ENCODE measurements at regions not wholly inside any gene's neighbourhood (a gene's known extent, or its start where the extent isn't known, plus 50 kb on each side); places are given as distances from the start of the nearest gene placed in this dataset.
A peak's percentile ranks its signal among the peaks of the same experiment; 100 is the strongest.

- TF ChIP-seq MAX (IDR thresholded peaks at IDR 0.05; ENCODE audit: low read depth, low read length): no peak
- no peak for TF ChIP-seq CTCF (IDR thresholded peaks at IDR 0.05; ENCODE audit: low read depth, low read length)
- DNase-seq (ENCODE audit: low read depth): no peak
- no peak overlapping the region for H3K4me3 ChIP-seq (ENCODE audit: low read depth, low read length)
Measured at GRCh38 chr14:42229976-42230375, 623.3 kb downstream of the LRFN5 start.

GRCh38 chr14:42229294-42229693 is 622.6 kb downstream of the LRFN5 start:
- no peak for TF ChIP-seq MYC (IDR thresholded peaks at IDR 0.05; ENCODE audit: low read depth, low read length)
- no peak for DNase-seq (ENCODE audit: low read depth)
- H3K4me3 ChIP-seq (ENCODE audit: low read depth, low read length): no peak overlapping the region

- no peak for TF ChIP-seq CTCF (IDR thresholded peaks at IDR 0.05; ENCODE audit: low read depth, low read length)
- TF ChIP-seq POLR2A (IDR thresholded peaks at IDR 0.05; ENCODE audit: extremely low read depth, insufficient read length): no peak
- TF ChIP-seq MAX (IDR thresholded peaks at IDR 0.05; ENCODE audit: low read depth, low read length): no peak
- TF ChIP-seq MYC (IDR thresholded peaks at IDR 0.05; ENCODE audit: low read depth, low read length): no peak
- no peak overlapping the region for H3K4me3 ChIP-seq (ENCODE audit: low read depth, low read length)
- no peak for DNase-seq (ENCODE audit: low read depth)
Measured at GRCh38 chr14:42228611-42229010, 621.9 kb downstream of the LRFN5 start.

- no peak overlapping the region for H3K4me3 ChIP-seq (ENCODE audit: low read depth, low read length)
- peak; percentile 44 for DNase-seq (ENCODE audit: low read depth)
- TF ChIP-seq MYC (IDR thresholded peaks at IDR 0.05; ENCODE audit: low read depth, low read length): no peak
- no peak for TF ChIP-seq POLR2A (IDR thresholded peaks at IDR 0.05; ENCODE audit: extremely low read depth, insufficient read length)
- peak; percentile 54 for TF ChIP-seq CTCF (IDR thresholded peaks at IDR 0.05; ENCODE audit: low read depth, low read length)
Measured at GRCh38 chr14:42224053-42224888, 617.6 kb downstream of the LRFN5 start.

- TF ChIP-seq POLR2A (IDR thresholded peaks at IDR 0.05; ENCODE audit: extremely low read depth, insufficient read length) (no peak), MYC (IDR thresholded peaks at IDR 0.05; ENCODE audit: low read depth, low read length) (no peak), MAX (IDR thresholded peaks at IDR 0.05; ENCODE audit: low read depth, low read length) (no peak), CTCF (IDR thresholded peaks at IDR 0.05; ENCODE audit: low read depth, low read length) (no peak)
- H3K4me3 ChIP-seq (ENCODE audit: low read depth, low read length): no peak overlapping the region
- DNase-seq (ENCODE audit: low read depth): no peak
Measured at GRCh38 chr14:42222924-42223471, 616.3 kb downstream of the LRFN5 start.

GRCh38 chr14:42214981-42215491 is 608.4 kb downstream of the LRFN5 start:
- no peak for DNase-seq (ENCODE audit: low read depth)

More at GRCh38 chr14:42214981-42215491, 608.4 kb downstream of the LRFN5 start:
- no peak for TF ChIP-seq POLR2A (IDR thresholded peaks at IDR 0.05; ENCODE audit: extremely low read depth, insufficient read length)
- TF ChIP-seq MYC (IDR thresholded peaks at IDR 0.05; ENCODE audit: low read depth, low read length): no peak
- no peak for TF ChIP-seq CTCF (IDR thresholded peaks at IDR 0.05; ENCODE audit: low read depth, low read length)
- TF ChIP-seq MAX (IDR thresholded peaks at IDR 0.05; ENCODE audit: low read depth, low read length): no peak
- H3K4me3 ChIP-seq (ENCODE audit: low read depth, low read length): no peak overlapping the region

All from NB4 (cell line).